Stimulated activated CD8-positive, alpha-beta memory T cell treated with anti-CD3 and anti-CD28 coated beads, Interleukin-12 subunit alpha, Interleukin-12 subunit beta, amount 100 ng/mL, for 24 hours (primary cell): ENCODE measurements at regions not wholly inside any gene's neighbourhood (a gene's known extent, or its start where the extent isn't known, plus 50 kb on each side); places are given as distances from the start of the nearest gene placed in this dataset.
"Not testable (repeated sequence)": the region's sequence is repeated elsewhere in the genome, so short reads cannot be mapped to it uniquely, and the experiment has no call there.

Experiments used
- DNase-seq: peaks from one replicate; pipeline ENCODE4 v3.0.0-alpha.2; 2020; ENCODE audit errors: extremely low read depth

DNA sequence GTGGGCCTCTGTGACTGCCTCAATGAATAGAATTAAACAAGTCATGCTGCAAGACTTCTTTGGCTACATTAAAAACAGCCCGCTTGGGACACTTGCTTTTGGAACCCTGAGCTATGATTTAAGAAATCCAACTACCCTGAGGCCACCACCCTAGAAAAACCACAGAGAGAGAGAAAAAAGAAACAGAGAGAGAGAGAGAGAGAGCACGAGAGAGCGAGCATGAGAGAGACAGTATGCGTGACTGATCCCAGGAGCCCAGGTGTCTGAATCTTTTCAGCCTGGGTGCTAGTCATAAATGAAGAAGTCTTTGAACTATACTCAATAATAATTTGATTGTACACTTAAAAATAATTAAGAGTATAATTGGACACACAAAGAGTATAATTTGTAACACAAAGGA, 123.1 kb upstream of the FREM1 start:
- DNase-seq = no peak

DNA sequence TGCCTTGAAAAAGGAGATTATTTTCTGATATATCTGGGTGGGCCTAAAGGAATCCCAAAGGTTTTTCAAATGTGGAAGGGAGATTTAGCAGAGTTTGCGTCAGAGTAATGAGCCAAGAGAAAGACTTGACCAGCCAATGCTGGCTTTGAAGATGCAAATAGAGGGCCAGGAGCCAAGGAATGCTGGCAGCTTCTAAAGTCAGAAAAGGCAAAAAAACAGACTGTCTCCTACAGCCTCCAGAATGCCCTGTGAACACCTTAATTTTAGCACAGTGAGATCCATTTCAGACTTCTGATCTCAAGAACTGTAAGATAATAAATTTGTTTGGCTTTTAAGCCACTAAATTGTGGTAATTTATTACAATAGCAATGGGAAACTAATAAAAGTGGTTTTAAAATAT, 122.6 kb upstream of the FREM1 start:
- no peak for DNase-seq

DNA sequence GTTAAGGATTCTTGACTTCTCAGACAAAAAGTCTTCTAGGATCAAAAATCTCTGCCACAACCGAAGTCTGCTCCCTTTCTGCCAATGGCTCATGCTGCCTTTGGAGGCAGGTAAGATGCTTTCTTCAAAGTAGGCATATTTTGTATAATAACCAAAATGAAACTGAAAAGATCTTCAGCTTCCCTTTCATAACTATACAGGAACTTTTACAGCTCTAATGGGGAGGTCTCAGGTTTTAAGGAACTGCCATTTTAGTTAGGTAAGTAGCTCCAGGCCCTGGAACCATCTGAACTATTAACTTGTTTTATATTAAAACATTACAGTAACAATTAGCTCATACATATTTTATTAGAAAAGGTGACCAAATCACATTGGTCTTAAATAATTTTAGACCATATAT, 110.9 kb upstream of the FREM1 start:
- DNase-seq = no peak

DNA sequence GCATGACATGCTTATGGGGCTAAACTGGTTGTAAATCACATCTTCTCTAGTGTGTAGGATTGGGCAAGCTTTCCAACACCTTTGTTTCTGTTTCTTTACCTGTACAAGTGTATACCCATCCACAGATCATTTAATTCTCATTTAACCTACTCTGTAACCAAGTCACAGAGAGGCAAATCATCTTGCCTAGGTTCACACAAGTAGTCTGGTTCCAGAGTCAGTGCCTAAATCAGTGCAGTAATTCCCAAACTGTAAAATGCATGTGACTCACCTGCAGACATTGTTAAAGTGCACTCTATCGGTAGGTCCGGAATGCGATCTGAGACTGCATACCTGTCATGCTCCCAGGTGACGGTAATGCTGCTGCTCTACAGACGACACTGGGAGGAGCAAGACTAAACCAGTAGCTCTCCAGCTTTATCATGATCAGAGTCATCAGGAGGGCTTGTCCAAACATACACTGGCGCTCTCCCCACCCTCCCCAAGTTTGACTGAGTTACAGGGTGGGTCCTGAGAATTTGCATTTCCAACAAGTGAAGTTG, 107.9 kb upstream of the FREM1 start:
- no peak for DNase-seq

DNA sequence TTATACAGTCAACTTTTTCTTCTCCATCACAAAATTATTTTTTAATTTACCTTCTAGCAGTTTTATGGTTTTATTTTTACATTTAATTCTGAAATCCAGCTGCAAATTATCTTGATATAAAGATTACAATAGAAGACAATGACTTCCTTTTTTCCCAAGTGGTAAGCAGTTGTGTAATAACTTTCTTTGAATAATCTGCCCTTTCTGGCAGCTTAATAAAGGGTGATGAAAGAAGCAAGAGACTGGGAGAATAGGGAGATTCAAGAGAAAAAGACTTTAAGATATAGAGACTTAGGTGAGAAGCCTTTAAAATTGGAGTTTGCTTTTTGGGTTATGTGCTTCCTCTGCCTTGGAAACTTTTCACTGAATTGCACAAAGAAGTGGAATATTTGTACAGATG, 100.4 kb upstream of the FREM1 start:
- DNase-seq = no peak

DNA sequence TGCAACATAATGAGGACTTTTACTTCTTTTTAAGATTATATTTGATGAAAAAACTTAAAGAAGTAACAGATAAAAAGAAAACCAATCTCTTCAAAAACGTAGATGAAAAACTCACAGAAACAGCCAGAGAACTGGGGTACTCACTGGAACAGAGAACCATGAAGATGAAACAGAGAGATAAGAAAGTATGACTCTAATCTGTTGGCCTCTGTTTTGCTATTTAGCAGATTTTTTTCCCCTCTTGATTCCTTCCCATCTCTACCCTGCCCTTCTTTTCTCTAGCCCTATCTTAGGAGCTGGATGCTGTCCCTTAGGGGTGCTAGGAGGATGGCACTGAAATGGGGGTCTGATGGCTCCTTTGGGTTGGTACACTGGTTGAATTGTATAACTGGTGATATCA, 97.5 kb upstream of the FREM1 start:
- no peak for DNase-seq

DNA sequence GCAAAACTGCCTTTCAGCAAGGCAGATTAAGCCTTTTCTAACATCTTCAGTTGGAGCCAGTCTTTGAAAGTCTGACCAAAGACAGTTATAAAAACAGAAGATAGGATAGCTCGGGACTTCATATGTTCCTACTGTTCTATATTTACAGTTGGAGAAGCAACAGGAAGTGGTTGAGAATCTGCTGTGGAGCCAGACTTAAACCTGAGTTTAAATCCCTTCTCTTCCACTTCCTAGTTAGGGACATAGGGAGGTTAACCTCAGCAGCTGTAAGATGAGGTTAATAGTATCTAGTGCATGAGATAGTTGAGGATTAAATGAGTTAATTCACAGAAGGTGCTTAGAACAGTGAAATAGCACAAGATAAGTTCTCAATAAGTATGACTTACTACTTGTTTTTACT, 84.5 kb upstream of the FREM1 start:
- no peak for DNase-seq

DNA sequence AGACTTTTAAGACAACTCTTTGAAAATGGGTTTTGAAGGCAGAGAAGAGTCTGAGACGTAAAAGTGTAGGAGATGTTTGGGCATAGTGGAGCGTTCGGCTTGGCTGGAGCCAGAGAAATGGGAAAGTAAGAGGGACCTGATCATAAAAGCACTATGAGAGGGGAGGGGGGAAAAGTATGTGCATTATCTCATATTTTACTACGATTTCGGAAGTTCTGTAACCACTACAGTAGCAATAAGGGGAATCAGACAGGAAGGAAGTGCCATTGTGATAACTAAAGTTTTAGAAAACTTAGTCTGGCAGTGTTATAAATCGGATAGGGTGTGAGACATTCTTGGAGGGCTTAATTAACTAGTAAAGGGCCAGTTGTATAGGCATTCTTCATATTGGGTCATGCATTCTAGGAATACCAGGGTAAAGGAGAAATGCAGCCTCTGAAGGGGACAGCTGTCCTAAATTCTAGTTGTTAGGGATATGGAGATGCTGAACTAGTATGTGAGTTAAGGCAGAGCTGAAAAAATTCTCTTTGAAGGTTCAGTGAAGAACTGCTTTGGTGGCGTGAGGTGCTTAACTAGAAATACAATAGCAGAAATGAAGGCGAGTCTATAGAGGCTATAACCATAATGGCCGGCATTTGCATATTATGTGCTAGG, 83.8 kb upstream of the FREM1 start:
- DNase-seq = no peak

DNA sequence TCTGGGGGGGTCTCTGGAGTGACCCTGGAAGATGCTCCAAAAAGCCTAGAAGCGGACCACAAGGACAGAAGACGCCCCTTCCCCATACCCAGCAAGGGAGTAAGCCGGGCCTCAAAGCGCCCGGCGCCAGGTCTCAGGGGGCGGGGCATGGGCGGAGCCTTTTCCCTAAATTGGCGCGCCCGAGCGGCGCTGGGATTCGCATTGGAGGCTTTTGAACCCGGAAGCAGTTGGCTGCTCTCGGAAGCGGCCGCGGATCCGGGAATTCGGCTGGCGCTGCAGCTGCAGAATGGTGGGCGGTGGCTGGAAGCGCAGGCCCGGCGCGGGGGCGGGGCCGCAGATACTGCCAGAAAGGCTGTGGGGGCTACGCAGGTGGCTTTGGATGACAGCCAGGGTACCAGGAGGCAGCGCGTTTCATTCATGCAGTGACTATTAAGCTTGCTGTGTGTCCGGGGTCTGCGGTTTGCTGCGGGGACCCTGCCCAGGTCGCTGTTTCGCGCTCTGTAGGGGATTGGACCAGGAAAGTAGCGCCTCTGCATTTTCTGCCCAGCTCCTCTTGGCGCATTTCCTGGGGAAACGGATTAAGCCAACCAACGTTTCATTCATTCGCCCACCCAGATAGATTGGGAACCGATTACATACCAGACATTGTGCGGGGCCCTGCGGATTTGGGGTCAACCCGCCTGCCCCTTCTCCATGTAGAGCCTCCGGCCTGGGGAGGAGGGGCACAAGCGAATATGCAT, 83.0 kb upstream of the FREM1 start:
- peak; percentile 5 for DNase-seq

DNA sequence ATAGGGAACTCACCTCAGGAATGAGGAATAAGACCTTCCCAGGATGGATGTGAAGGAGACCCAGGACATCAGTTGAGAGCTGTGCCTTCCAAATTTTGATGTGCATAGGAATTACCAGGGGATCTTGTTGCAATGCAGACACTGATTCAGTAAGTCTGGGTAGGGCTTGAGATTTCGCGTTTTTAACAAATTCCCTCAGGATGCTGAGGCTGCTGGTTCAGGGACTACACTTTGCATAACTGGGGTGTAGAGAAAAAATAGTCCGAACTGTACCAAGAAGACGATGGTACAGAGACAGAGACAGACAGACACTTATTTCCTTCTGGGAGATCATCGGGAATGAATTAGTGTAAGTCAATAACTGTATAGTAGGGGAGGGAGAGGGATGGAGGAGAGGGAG, 82.3 kb upstream of the FREM1 start:
- no peak for DNase-seq

DNA sequence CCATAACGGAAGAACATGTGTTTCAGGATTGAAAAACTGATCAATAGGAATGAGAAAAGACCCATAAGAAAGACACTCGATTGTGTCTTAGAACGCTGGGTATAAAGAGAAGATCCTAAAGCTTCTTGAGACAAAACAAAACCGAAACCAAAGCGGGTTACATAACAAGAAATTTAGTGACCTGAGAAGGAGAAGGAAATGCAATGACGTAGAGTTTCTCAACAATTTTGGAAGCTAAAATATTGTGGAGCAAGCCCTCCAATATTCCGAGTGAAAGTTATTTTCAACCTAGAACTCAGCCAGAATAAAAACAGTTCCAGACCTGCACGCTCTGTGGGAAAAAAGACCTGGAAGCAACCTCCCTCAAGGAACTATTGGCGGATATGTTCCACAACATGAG, 81.9 kb upstream of the FREM1 start:
- DNase-seq = no peak

DNA sequence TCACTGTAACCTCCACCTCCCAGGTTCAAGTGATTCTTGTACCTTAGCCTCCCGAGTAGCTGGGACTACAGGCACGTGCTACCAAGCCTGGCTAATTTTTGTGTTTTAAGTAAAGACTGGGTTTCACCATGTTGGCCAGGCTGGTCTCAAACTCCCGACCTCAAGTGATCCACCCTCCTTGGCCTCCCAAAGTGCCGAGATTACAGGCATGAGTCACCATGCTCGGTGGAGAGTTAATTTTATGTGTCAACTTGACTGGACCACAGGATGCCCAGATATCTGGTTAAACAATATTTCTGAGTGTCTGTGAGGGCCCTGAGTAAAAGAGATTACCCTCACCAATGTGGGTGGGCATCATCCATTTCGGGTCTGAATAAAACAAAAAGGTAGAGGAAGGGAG, 80.4 kb upstream of the FREM1 start:
- not testable (repeated sequence) for DNase-seq

DNA sequence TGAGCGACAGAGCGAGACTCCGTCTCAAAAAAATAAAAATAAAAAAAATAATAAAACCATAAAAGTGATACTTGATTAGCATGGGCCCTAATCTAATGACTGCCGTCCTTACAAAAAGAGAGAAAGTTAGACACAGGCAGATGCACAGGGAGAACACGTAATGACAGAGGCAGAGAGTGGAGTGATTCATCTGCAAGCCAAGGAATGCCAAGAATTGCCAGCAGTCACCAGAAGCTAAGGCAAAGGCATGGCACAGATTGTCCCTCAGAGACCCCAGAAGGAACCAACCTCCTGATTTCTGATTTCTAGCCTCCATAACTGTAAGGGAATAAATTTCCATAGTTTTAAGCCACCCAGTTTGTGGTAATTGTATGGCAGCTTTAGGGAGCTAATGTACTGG, 79.6 kb upstream of the FREM1 start:
- DNase-seq = no peak

DNA sequence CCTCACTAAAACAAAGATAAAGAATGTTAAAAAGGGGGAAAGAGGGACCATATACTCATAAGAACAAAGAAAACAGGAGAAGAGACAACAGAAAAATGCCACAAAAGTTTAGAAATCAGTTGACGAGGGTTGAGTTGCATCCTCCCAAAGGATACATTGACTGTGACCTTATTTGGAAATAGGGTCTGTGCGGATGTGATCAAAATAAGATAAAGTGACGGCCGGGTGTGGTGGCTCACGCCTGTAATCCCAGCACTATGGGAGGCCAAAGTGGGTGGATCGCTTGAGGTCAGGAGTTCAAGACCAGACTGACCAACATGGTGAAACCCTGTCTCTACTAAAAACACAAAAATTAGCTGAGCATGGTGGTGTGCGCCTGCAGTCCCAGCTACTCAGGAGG, 79.1 kb upstream of the FREM1 start:
- DNase-seq = not testable (repeated sequence)

DNA sequence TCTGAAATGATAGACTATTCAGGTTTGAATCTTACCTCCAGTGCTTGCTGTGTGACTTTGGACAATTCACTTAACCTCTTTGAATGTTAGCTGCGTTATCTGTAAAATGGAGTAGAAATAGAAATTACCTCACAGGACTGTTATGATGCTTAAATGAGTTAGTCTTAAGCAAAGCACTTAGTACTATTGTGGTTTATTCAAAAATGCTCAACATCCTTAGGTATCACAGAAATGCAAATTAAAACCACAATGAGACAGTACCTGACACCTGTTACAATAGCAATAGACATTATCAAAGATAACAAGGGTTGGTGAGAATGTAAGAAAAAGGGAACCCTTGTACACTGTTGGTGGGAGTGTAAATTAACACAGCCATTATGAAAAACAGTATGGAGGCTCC, 77.6 kb upstream of the FREM1 start:
- DNase-seq = no peak

DNA sequence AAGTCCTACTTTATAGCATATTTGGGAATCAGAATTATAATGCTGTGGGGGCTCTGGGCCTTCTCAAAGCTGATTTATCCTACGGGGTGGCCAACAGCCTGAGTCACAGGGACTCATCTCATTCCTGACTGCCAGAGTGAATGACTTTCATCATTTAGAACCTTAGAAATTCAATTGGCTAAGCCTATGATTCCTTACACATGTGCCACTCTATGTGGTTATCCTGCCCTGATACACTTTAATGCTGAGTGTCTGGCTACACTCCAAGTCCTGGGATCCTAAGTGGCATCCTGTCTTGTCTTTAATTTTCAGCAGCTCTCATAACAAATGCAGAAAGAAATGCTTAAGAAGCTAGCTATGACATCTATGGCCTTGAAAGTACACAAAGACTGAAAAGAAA, 75.2 kb upstream of the FREM1 start:
- no peak for DNase-seq

DNA sequence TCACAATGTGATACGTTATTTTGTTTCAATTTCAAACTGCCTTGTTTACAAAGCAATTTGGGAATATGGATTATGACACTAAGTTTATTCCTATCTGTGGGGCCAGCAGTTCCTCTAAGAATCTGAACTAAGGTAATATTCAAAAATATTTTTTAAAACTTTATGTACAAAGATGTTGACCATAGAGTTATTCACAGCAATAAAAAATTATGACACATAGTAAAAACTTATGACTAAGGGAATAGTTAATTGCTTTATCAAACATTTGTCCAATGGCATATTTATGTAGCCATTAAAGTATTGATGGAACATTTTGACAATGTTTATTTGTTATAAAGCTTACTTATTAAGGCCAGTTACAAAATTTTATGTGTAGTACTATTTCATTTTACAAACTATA, 73.4 kb upstream of the FREM1 start:
- DNase-seq = no peak

DNA sequence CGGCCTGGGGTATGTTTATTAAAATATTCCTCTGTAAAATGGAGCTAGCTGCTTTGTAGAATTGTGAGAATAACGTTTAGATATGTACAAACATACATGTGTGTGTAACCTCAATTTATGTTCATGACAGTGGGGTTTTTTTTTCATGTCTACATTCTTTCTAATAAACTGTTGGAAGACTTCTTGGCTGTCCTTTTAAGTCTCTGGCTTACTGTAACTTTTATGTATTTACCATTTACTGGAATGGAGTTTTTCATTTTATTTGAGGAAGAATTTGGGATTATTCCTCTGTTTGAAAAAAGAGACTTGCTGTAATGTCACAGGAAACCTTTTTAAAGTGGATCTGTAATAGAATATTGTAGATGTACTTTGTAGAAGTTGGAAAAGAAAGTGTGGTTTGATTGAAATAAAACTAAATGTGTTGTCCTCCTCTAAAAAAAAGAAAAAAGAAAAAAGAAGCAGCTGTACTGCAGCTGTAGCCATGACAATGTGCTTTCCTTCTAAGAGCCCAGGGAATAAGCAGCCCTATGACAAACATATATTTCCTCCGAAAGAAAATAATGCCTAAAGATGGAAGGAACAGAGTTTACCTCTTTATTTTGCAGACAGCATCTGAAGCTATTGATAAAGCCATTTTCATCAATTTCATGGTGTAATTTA, 71.2 kb upstream of the FREM1 start:
- DNase-seq = no peak

DNA sequence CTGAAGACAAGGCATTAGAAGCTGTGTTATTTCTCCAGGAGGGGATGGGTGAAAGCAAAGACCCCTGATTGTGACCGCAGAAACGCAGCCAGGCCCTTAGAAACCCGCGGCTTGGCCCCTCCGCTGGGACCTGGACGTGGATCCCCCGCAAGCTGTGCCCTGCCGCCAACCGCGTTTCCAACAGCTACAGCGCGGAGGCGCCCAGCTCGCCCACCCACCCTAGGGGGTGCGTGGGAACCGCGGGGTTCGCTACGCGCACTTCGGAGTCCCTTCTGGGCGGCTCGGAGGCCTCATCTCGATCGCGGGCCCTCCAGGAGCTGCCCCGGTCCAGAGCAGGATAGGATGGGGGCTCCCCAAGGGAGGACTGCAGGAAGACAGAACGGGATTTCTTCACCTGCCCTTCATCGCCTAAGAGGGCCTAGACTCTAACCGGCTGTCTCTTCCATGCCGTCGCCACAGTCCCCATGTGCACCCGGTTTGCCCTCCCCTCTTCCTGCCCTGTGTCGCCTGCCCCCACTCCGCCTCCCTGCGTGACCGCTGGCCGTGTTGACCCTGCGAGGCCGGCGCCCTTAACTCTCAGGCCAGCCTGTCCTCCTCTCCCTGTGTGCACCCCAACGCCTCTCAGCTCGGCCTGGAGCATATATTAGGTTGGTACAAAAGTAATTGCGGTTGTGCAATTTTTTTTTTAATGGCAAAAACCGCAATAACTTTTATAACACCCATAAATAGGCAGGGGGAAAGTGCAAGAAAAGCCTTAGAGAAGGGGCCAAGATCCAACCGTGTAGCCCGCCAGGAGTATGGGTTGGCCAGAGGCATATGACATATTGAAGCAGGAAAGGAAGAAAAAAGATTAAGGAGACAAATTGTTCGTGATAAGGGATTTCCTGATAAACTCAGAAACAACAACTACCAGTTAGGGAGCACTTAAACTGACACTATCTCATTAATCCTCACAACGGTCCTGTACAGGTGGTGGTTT, 68.1 kb upstream of the FREM1 start:
- DNase-seq = no peak

DNA sequence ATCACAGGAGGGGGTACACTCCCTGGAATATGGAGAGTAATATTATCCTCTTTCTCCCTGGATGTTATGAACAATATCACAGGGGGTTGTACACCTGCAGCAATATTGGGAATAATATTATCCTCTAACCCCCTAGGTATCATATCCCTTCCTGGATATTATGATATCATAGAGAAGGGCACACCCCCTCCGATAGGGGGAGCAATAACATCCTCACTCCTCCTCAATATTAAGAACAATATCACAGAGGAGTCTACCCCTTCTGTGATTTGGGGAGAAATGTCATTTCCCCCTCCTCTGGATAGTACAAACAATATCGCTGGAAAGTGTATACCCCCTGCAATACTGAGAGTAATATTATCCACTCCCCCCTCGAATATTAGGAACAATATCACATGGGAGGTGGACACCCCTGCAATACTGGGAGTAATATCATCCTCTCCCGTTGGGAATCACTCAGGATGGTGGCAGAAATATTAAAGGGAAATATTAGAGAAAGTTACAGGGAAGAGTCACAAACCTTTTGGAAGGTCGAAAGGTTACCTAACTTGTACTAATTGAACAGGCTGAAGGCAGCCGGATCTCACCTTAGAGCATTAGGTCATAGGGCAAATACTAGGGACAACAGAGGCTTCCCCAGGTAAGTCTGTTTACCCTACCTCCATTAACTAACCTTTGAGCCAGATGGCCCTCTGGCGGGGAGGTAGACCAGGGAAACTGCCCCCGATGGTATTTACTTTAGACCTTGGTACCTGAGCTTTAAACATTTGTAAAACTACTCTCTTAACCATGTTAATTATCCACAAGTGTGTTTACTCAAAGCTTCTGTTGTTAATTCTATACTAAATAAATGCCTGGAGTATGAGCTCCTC, 57.5 kb upstream of the FREM1 start:
- DNase-seq = no peak
